ENCODE measurements at regions not wholly inside any gene's neighbourhood (a gene's known extent, or its start where the extent isn't known, plus 50 kb on each side); places are given as distances from the start of the nearest gene placed in this dataset.

DNA sequence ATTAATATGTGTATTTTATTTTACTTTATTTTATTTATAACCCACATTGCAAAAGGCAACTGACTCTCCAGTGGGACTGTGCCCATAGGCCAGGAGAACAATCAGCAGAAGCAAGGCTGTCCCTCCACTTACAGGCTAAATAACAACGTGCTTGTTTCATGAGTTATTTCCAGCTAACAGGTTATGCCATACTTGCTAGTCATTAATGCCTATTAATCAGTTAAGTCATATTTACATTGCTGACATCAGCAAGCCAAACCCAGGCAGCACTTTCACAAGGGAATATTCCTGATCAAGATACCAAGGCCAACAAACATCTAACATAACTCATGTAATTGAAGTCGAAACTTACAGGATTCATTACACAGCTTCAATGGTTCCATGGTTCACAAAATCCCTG lies 92.1 kb downstream of the EN1 start:
- TF ChIP-seq GATA2 (CRISPR knock-in tag; IDR thresholded peaks at IDR 0.05) (no peak), FOXJ3 (CRISPR knock-in tag; IDR thresholded peaks at IDR 0.05) (no peak), TAF1 (IDR thresholded peaks at IDR 0.05; ENCODE audit: borderline replicate concordance, low read depth, low read length) (no peak), SMC3 (IDR thresholded peaks at IDR 0.05; ENCODE audit: low read depth, low read length) (no peak), ELF1 (IDR thresholded peaks at IDR 0.05) (no peak), EP300 (IDR thresholded peaks at IDR 0.05; ENCODE audit: borderline replicate concordance in 1 of 2, low read depth in 1 of 2, low read length in 1 of 2) (no peak), MAX (IDR thresholded peaks at IDR 0.05; ENCODE audit: low read depth) (no peak), RCOR1 (IDR thresholded peaks at IDR 0.05; ENCODE audit: low read length) (no peak), POLR2AphosphoS5 (IDR thresholded peaks at IDR 0.05; ENCODE audit: low read depth, low read length) (no peak), YY1 (IDR thresholded peaks at IDR 0.05; ENCODE audit: low read depth) (no peak)
- TF ChIP-seq, protein P1, sequence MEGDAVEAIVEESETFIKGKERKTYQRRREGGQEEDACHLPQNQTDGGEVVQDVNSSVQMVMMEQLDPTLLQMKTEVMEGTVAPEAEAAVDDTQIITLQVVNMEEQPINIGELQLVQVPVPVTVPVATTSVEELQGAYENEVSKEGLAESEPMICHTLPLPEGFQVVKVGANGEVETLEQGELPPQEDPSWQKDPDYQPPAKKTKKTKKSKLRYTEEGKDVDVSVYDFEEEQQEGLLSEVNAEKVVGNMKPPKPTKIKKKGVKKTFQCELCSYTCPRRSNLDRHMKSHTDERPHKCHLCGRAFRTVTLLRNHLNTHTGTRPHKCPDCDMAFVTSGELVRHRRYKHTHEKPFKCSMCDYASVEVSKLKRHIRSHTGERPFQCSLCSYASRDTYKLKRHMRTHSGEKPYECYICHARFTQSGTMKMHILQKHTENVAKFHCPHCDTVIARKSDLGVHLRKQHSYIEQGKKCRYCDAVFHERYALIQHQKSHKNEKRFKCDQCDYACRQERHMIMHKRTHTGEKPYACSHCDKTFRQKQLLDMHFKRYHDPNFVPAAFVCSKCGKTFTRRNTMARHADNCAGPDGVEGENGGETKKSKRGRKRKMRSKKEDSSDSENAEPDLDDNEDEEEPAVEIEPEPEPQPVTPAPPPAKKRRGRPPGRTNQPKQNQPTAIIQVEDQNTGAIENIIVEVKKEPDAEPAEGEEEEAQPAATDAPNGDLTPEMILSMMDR (IDR thresholded peaks at IDR 0.05) = no peak
